ENCODE measurements at regions not wholly inside any gene's neighbourhood (a gene's known extent, or its start where the extent isn't known, plus 50 kb on each side); places are given as distances from the start of the nearest gene placed in this dataset.

DNA sequence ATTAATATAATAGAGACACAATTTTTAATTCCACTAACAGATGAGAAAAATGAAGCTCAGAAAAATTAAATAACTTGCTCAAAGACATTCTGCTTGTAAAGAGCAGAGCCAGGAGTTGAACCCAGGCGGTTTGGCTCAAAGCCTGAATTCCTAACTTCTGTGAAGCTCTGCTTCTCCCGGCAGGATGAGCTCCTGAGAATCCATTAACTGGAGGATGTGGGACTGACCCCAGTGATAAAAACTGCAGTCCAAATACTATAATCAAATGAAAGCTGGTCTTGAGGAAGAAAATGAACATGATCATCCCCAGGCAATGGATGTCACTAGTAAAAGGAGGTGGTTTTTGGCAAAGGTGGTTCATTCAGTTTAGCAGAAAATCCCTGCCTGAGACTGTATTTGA is 898.2 kb downstream of the CCSER2 start:
- Histone ChIP-seq H3K27me3 (ENCODE audit: control insufficient read depth in 2 of 2, insufficient read depth in 2 of 2, low read length in 2 of 2) (no peaks in the 10 kb centered on the region), H3K9me3 (replicated peaks; ENCODE audit: control insufficient read depth, insufficient read depth, low read depth, low read length) (peaks cover 3% of the 10 kb centered on the region; the same call in 1 of the 2 replicates), H4K20me1 (replicated peaks; ENCODE audit: control insufficient read depth, insufficient read depth, low read length) (no peaks in the 10 kb centered on the region), H3K79me2 (ENCODE audit: control insufficient read depth, insufficient read depth, low read length) (no peaks in the 10 kb centered on the region), H3K4me1 (replicated peaks in 1 of 2; ENCODE audit: control insufficient read depth in 2 of 2, insufficient read depth in 2 of 2, low read length in 2 of 2) (no peaks in the 10 kb centered on the region), H3K9ac (ENCODE audit: insufficient read depth in 1 of 2, low read depth in 2 of 2, low read length in 2 of 2) (no peak overlapping the region), H3K4me2 (ENCODE audit: insufficient read depth, low read length) (no peak overlapping the region), H2AFZ (ENCODE audit: low read depth, low read length) (no peak overlapping the region), H3K27ac (ENCODE audit: extremely low read depth, low read depth, low read length) (no peak overlapping the region), H3K36me3 (ENCODE audit: control insufficient read depth, insufficient read depth, low read length) (no peaks in the 10 kb centered on the region), H3K9me1 (ENCODE audit: control insufficient read depth, insufficient read depth, low read length) (no peaks in the 10 kb centered on the region), H3K4me3 (no peak overlapping the region)
- in situ Hi-C loops (cut with MboI) (no loop called here), intact Hi-C loops (cut with micrococcal nuclease) (no loop called here)
- 0% methylated on average over 2 of the region's 2 CpGs for WGBS (ENCODE audit: insufficient coverage, low coverage, missing lambda C conversion rate)
- DNase-seq (ENCODE audit: extremely low read depth in 1 of 4, low spot score in 3 of 4) (no peak), FAIRE-seq (no peak), ATAC-seq (no peak)
- BruUV-seq (replicated peaks), result no TSS peak
- ChIA-PET POLR2A (no interaction called here), CTCF (ENCODE audit: low intra/inter-chr PET ratio) (no interaction called here)
- TF ChIP-seq KDM1A (IDR thresholded peaks at IDR 0.05) (no peak), HDAC8 (tag; IDR thresholded peaks at IDR 0.05) (no peak), PML (IDR thresholded peaks at IDR 0.05; ENCODE audit: low read length) (no peak), MYC (IDR thresholded peaks at IDR 0.05; ENCODE audit: low read depth, low read length) (no peak), MYC (CRISPR knock-in tag; IDR thresholded peaks at IDR 0.05; ENCODE audit: borderline replicate concordance, low read depth) (no peak), PTRF (tag; IDR thresholded peaks at IDR 0.05) (no peak), HMGXB4 (CRISPR knock-in tag; IDR thresholded peaks at IDR 0.05) (no peak), SMC3 (conservative IDR thresholded peaks at IDR 0.05; ENCODE audit: insufficient read depth, low read depth, low read length) (no peak), ZNF668 (CRISPR knock-in tag; IDR thresholded peaks at IDR 0.05) (no peak), CCAR2 (IDR thresholded peaks at IDR 0.05; ENCODE audit: low read depth, low read length) (no peak), ZHX1 (conservative IDR thresholded peaks at IDR 0.05; ENCODE audit: low read length) (no peak), UBTF (IDR thresholded peaks at IDR 0.05; ENCODE audit: borderline replicate concordance in 1 of 2, low read depth in 2 of 2, low read length in 2 of 2) (no peak)

All from K562 (cell line).